Astrocyte (in vitro differentiated cells and primary cell): ENCODE measurements at regions not wholly inside any gene's neighbourhood (a gene's known extent, or its start where the extent isn't known, plus 50 kb on each side); places are given as distances from the start of the nearest gene placed in this dataset.

Source experiments
- DNase-seq: peaks from one replicate; pipeline ENCODE4 v3.0.0-alpha.2; 2010; ENCODE audit warnings: low read depth
- FAIRE-seq: peaks from 2 replicates; lab custom pipeline; 2011; peaks lifted over from hg19 to GRCh38; lab: Jason Lieb, UNC
- H2AFZ ChIP-seq: 2 replicates; pipeline ENCODE4 v1.6.0; 2012; ENCODE audit warnings: low read depth, low read length, inconsistent platforms
- H3K27ac ChIP-seq: 2 replicates; pipeline ENCODE4 v1.5.1; 2011; ENCODE audit warnings: low read depth, low read length, inconsistent platforms
- H3K27me3 ChIP-seq: 2 replicates; pipeline ENCODE4 v1.6.0; 2011; ENCODE audit warnings: low read length, inconsistent platforms; ENCODE audit not compliant: insufficient read depth
- H3K36me3 ChIP-seq: 2 replicates; pipeline ENCODE4 v1.5.1; 2011; ENCODE audit warnings: low read length, inconsistent platforms; ENCODE audit not compliant: insufficient read depth
- H3K4me1 ChIP-seq: 2 replicates; pipeline ENCODE4 v1.5.1; 2011; ENCODE audit warnings: low read length, inconsistent platforms; ENCODE audit not compliant: insufficient read depth
- H3K4me2 ChIP-seq: 2 replicates; pipeline ENCODE4 v1.6.0; 2012; ENCODE audit warnings: low read length, inconsistent platforms
- H3K4me3 ChIP-seq: 2 replicates; pipeline ENCODE4 v1.5.1; 2011; ENCODE audit warnings: low read depth, mild to moderate bottlenecking, low read length, inconsistent platforms; ENCODE audit not compliant: insufficient read depth
- H3K79me2 ChIP-seq: 2 replicates; pipeline ENCODE4 v1.6.0; 2012; ENCODE audit warnings: mild to moderate bottlenecking, low read length, inconsistent platforms; ENCODE audit not compliant: insufficient read depth
- H3K9ac ChIP-seq: 2 replicates; pipeline ENCODE4 v1.6.0; 2012; ENCODE audit warnings: mild to moderate bottlenecking, low read length, inconsistent platforms
- H3K9me3 ChIP-seq: 2 replicates; pipeline ENCODE4 v1.5.1; 2012; ENCODE audit warnings: low read depth, mild to moderate bottlenecking, low read length, inconsistent platforms; ENCODE audit not compliant: insufficient read depth
- H4K20me1 ChIP-seq: 2 replicates; pipeline ENCODE4 v1.6.0; 2012; ENCODE audit warnings: low read length, inconsistent platforms; ENCODE audit not compliant: insufficient read depth
- H3K27ac Mint-ChIP-seq: one replicate; pipeline ENCODE4 v1.8.0; 2021; ENCODE audit warnings: mild to moderate bottlenecking, mixed read lengths; ENCODE audit not compliant: unreplicated experiment
- H3K27me3 Mint-ChIP-seq: one replicate; pipeline ENCODE4 v1.8.0; 2021; ENCODE audit warnings: low read depth, mixed read lengths; ENCODE audit not compliant: unreplicated experiment
- H3K36me3 Mint-ChIP-seq: one replicate; pipeline ENCODE4 v1.8.0; 2021; ENCODE audit warnings: low read depth, mixed read lengths; ENCODE audit not compliant: unreplicated experiment
- H3K4me1 Mint-ChIP-seq: one replicate; pipeline ENCODE4 v1.8.0; 2021; ENCODE audit warnings: low read depth, mixed read lengths; ENCODE audit not compliant: unreplicated experiment
- H3K4me3 Mint-ChIP-seq: one replicate; pipeline ENCODE4 v1.8.0; 2021; ENCODE audit warnings: mild to moderate bottlenecking, moderate library complexity, mixed read lengths; ENCODE audit not compliant: unreplicated experiment
- H3K9me3 Mint-ChIP-seq: one replicate; pipeline ENCODE4 v1.8.0; 2021; ENCODE audit warnings: mild to moderate bottlenecking, mixed read lengths; ENCODE audit not compliant: unreplicated experiment
- EZH2 ChIP-seq: IDR thresholded peaks from 2 replicates; pipeline ENCODE4 v1.6.1; 2012; ENCODE audit warnings: mild to moderate bottlenecking, low read length, inconsistent platforms; ENCODE audit not compliant: insufficient read depth
- TF ChIP-seq, protein P1 (sequence below): IDR thresholded peaks from 2 replicates; pipeline ENCODE4 v1.5.1; 2011; ENCODE audit warnings: low read depth, mild to moderate bottlenecking, inconsistent platforms, low read length, moderate library complexity; ENCODE audit not compliant: insufficient read depth

- H3K4me2 ChIP-seq = peak overlapping the region; percentile 88
- peaks cover 39% of the 10 kb centered on the region for H3K27me3 Mint-ChIP-seq
- no peaks in the 10 kb centered on the region for H3K79me2 ChIP-seq
- H2AFZ ChIP-seq = no peak overlapping the region
- no peak overlapping the region for H3K9ac ChIP-seq
- H3K27ac Mint-ChIP-seq = no peak overlapping the region
- no peaks in the 10 kb centered on the region for H3K4me1 Mint-ChIP-seq
- H3K36me3 Mint-ChIP-seq = no peaks in the 10 kb centered on the region
- H3K27ac ChIP-seq = no peak overlapping the region
- no peak overlapping the region for H3K4me3 ChIP-seq
- FAIRE-seq (no peak), DNase-seq (no peak)
- no peaks in the 10 kb centered on the region for H3K9me3 ChIP-seq
- H3K4me3 Mint-ChIP-seq = no peak overlapping the region
- H3K36me3 ChIP-seq = no peaks in the 10 kb centered on the region
- TF ChIP-seq, protein P1, sequence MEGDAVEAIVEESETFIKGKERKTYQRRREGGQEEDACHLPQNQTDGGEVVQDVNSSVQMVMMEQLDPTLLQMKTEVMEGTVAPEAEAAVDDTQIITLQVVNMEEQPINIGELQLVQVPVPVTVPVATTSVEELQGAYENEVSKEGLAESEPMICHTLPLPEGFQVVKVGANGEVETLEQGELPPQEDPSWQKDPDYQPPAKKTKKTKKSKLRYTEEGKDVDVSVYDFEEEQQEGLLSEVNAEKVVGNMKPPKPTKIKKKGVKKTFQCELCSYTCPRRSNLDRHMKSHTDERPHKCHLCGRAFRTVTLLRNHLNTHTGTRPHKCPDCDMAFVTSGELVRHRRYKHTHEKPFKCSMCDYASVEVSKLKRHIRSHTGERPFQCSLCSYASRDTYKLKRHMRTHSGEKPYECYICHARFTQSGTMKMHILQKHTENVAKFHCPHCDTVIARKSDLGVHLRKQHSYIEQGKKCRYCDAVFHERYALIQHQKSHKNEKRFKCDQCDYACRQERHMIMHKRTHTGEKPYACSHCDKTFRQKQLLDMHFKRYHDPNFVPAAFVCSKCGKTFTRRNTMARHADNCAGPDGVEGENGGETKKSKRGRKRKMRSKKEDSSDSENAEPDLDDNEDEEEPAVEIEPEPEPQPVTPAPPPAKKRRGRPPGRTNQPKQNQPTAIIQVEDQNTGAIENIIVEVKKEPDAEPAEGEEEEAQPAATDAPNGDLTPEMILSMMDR = peak; percentile 1
- TF ChIP-seq EZH2 = no peak
- H3K9me3 Mint-ChIP-seq = no peaks in the 10 kb centered on the region
- H3K27me3 ChIP-seq = peaks cover 16% of the 10 kb centered on the region
- peaks cover 4% of the 10 kb centered on the region for H3K4me1 ChIP-seq
- peaks cover 28% of the 10 kb centered on the region for H4K20me1 ChIP-seq
These were observed 128.3 kb downstream of the AACS start for GRCh38 chr12:125193376-125194152.

DNA sequence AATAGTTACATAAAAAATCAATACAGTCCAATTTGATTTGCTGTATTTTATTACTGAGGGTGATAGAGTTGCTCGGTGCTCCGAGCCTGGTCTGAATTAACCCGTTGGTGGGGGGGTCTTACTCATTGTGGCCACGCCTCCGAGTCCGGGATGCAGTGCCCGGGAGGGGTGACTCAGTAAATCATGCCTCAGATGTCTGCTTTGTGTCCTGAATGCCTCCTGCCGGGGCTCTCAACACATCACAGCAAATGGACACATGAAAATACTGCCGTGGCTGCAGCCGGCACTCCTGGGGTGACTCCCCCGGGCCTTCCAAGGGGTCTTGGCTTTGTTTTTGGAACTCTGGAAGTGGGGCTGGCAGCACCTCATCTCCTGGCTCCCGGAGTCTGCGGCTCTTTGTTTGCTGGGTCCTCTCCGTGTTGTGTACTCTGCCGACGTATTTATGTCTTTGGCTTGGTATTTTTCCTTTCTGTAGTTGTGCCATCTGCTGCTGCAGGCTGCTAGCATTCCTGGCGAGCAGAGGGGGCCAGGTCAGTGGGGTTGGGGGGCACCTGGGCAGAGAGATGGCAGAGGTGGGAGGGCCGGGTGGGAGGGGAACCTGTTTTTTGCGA lies 129.0 kb downstream of the AACS start:
- peaks cover 9% of the 10 kb centered on the region for H3K27me3 ChIP-seq
- FAIRE-seq (no peak), DNase-seq (peak; percentile 36)
- H3K27me3 Mint-ChIP-seq = peaks cover 35% of the 10 kb centered on the region
- H3K27ac ChIP-seq = no peak overlapping the region
- H3K36me3 ChIP-seq = no peaks in the 10 kb centered on the region
- TF ChIP-seq, protein P1 = peak; percentile 1
- TF ChIP-seq EZH2 = no peak
- no peaks in the 10 kb centered on the region for H3K79me2 ChIP-seq
- H3K9me3 Mint-ChIP-seq = no peaks in the 10 kb centered on the region
- peak overlapping the region; percentile 67 for H3K9ac ChIP-seq
- peak overlapping the region; percentile 47 for H2AFZ ChIP-seq
- no peaks in the 10 kb centered on the region for H3K4me1 Mint-ChIP-seq
- peak overlapping the region; percentile 88 for H3K4me2 ChIP-seq
- no peak overlapping the region for H3K27ac Mint-ChIP-seq
- no peaks in the 10 kb centered on the region for H3K9me3 ChIP-seq
- H3K4me1 ChIP-seq = peaks cover 4% of the 10 kb centered on the region
- no peaks in the 10 kb centered on the region for H3K36me3 Mint-ChIP-seq
- peaks cover 21% of the 10 kb centered on the region for H4K20me1 ChIP-seq
- H3K4me3 Mint-ChIP-seq = no peak overlapping the region
- peak overlapping the region; percentile 48 for H3K4me3 ChIP-seq

GRCh38 chr12:125194987-125195386 lies 129.8 kb downstream of the AACS start:
- Mint-ChIP-seq H3K36me3 (no peaks in the 10 kb centered on the region), H3K27ac (no peak overlapping the region), H3K4me3 (no peak overlapping the region), H3K27me3 (peaks cover 31% of the 10 kb centered on the region), H3K4me1 (no peaks in the 10 kb centered on the region), H3K9me3 (no peaks in the 10 kb centered on the region)
- TF ChIP-seq, protein P1 = no peak
- no peak for TF ChIP-seq EZH2
- Histone ChIP-seq H3K27ac (no peak overlapping the region), H3K4me3 (no peak overlapping the region), H3K9ac (no peak overlapping the region), H3K4me2 (no peak overlapping the region), H3K4me1 (peaks cover 4% of the 10 kb centered on the region), H2AFZ (no peak overlapping the region), H3K79me2 (no peaks in the 10 kb centered on the region), H4K20me1 (peaks cover 15% of the 10 kb centered on the region), H3K27me3 (peaks cover 6% of the 10 kb centered on the region), H3K9me3 (no peaks in the 10 kb centered on the region), H3K36me3 (no peaks in the 10 kb centered on the region)
- FAIRE-seq (no peak), DNase-seq (no peak)
